ENCODE measurements at regions not wholly inside any gene's neighbourhood (a gene's known extent, or its start where the extent isn't known, plus 50 kb on each side); places are given as distances from the start of the nearest gene placed in this dataset.

GRCh38 chr12:28780096-28780495, 369.0 kb upstream of the FAR2 start:
- Histone ChIP-seq H3K4me3 (ENCODE audit: control insufficient read depth in 2 of 3, extremely low read depth in 1 of 3, insufficient read depth in 2 of 3, low read depth in 1 of 3, low read length in 3 of 3) (no peak overlapping the region), H3K4me2 (ENCODE audit: control insufficient read depth, extremely low read depth, insufficient read depth, low read depth, low read length) (no peak overlapping the region), H3K9me3 (ENCODE audit: control insufficient read depth, low read depth, low read length) (no peaks in the 10 kb centered on the region), H3K4me1 (ENCODE audit: control insufficient read depth, extremely low read depth, insufficient read depth, low read length) (no peaks in the 10 kb centered on the region), H4K20me1 (ENCODE audit: control insufficient read depth, extremely low read depth, insufficient read depth, low read length) (no peaks in the 10 kb centered on the region), H3K27me3 (ENCODE audit: control insufficient read depth, extremely low read depth, insufficient read depth, low read length) (no peaks in the 10 kb centered on the region), H3K79me2 (ENCODE audit: control insufficient read depth, insufficient read depth, low read length) (no peaks in the 10 kb centered on the region), H2AFZ (ENCODE audit: control insufficient read depth, low read length) (no peak overlapping the region), H3K9me1 (ENCODE audit: control insufficient read depth, extremely low read depth, insufficient read depth, low read length) (no peaks in the 10 kb centered on the region), H3K9ac (ENCODE audit: control insufficient read depth, extremely low read depth, insufficient read depth, low read length) (no peak overlapping the region), H3K36me3 (ENCODE audit: control insufficient read depth in 2 of 2, extremely low read depth in 1 of 2, insufficient read depth in 2 of 2, low read length in 2 of 2) (no peaks in the 10 kb centered on the region), H3K27ac (ENCODE audit: control insufficient read depth, insufficient read depth, low read length) (no peak overlapping the region)
- FAIRE-seq (no peak), DNase-seq (ENCODE audit: low read depth, low spot score) (no peak)
- TF ChIP-seq EZH2 (IDR thresholded peaks at IDR 0.05; ENCODE audit: low read length): no peak
- no peak for TF ChIP-seq CTCF (optimal IDR thresholded peaks at IDR 0.05 in 1 of 3, IDR thresholded peaks at IDR 0.05 in 1 of 3, conservative IDR thresholded peaks at IDR 0.05 in 1 of 3; ENCODE audit: extremely low read depth in 1 of 3, insufficient read depth in 2 of 3, low read length in 3 of 3)
- dilution Hi-C loops (cut with MboI; ENCODE audit: extremely low pct_ligation_motif_present, low sequenced_read_pairs): no loop called here

GRCh38 chr12:28780960-28781359, 368.1 kb upstream of the FAR2 start:
- H3K79me2 ChIP-seq (ENCODE audit: control insufficient read depth, insufficient read depth, low read length): no peaks in the 10 kb centered on the region
- no peak overlapping the region for H3K27ac ChIP-seq (ENCODE audit: control insufficient read depth, insufficient read depth, low read length)
- H4K20me1 ChIP-seq (ENCODE audit: control insufficient read depth, extremely low read depth, insufficient read depth, low read length): no peaks in the 10 kb centered on the region
- no peak for FAIRE-seq
- no peak overlapping the region for H2AFZ ChIP-seq (ENCODE audit: control insufficient read depth, low read length)
- no peak for DNase-seq (ENCODE audit: low read depth, low spot score)
- no peaks in the 10 kb centered on the region for H3K4me1 ChIP-seq (ENCODE audit: control insufficient read depth, extremely low read depth, insufficient read depth, low read length)
- H3K27me3 ChIP-seq (ENCODE audit: control insufficient read depth, extremely low read depth, insufficient read depth, low read length): no peaks in the 10 kb centered on the region
- no peak overlapping the region for H3K4me3 ChIP-seq (ENCODE audit: control insufficient read depth in 2 of 3, extremely low read depth in 1 of 3, insufficient read depth in 2 of 3, low read depth in 1 of 3, low read length in 3 of 3)
- no peak overlapping the region for H3K4me2 ChIP-seq (ENCODE audit: control insufficient read depth, extremely low read depth, insufficient read depth, low read depth, low read length)
- no peaks in the 10 kb centered on the region for H3K36me3 ChIP-seq (ENCODE audit: control insufficient read depth in 2 of 2, extremely low read depth in 1 of 2, insufficient read depth in 2 of 2, low read length in 2 of 2)
- H3K9ac ChIP-seq (ENCODE audit: control insufficient read depth, extremely low read depth, insufficient read depth, low read length): no peak overlapping the region
- no peaks in the 10 kb centered on the region for H3K9me1 ChIP-seq (ENCODE audit: control insufficient read depth, extremely low read depth, insufficient read depth, low read length)
- dilution Hi-C loops (cut with MboI; ENCODE audit: extremely low pct_ligation_motif_present, low sequenced_read_pairs): no loop called here
- TF ChIP-seq CTCF (optimal IDR thresholded peaks at IDR 0.05 in 1 of 3, IDR thresholded peaks at IDR 0.05 in 1 of 3, conservative IDR thresholded peaks at IDR 0.05 in 1 of 3; ENCODE audit: extremely low read depth in 1 of 3, insufficient read depth in 2 of 3, low read length in 3 of 3): no peak
- TF ChIP-seq EZH2 (IDR thresholded peaks at IDR 0.05; ENCODE audit: low read length): no peak
- H3K9me3 ChIP-seq (ENCODE audit: control insufficient read depth, low read depth, low read length): no peaks in the 10 kb centered on the region

All from keratinocyte (primary cell).